Activated naive CD8-positive, alpha-beta T cell treated with anti-CD3 and anti-CD28 coated beads, Interleukin-2, amount 50 U/mL, for 24 hours (primary cell): ENCODE measurements at regions not wholly inside any gene's neighbourhood (a gene's known extent, or its start where the extent isn't known, plus 50 kb on each side); places are given as distances from the start of the nearest gene placed in this dataset.

ENCODE experiments used
- ATAC-seq: fragments of 150-1000 bp; cut with Tn5 transposase; one replicate; pipeline ENCODE4 v1.10.0; 2021
- DNase-seq: peaks from one replicate; pipeline ENCODE4 v3.0.0; 2021
- H3K27ac Mint-ChIP-seq: one replicate; pipeline ENCODE4 v1.8.0; 2021; ENCODE audit warnings: mild to moderate bottlenecking, mixed read lengths
- H3K27me3 Mint-ChIP-seq: one replicate; pipeline ENCODE4 v1.8.0; 2021; ENCODE audit warnings: mixed read lengths
- H3K36me3 Mint-ChIP-seq: one replicate; pipeline ENCODE4 v1.8.0; 2021; ENCODE audit warnings: low read depth, mixed read lengths
- H3K4me1 Mint-ChIP-seq: one replicate; pipeline ENCODE4 v1.8.0; 2021; ENCODE audit warnings: mixed read lengths
- H3K4me3 Mint-ChIP-seq: one replicate; pipeline ENCODE4 v1.8.0; 2021; ENCODE audit warnings: mild to moderate bottlenecking, moderate library complexity, mixed read lengths
- H3K9me3 Mint-ChIP-seq: one replicate; pipeline ENCODE4 v1.8.0; 2021; ENCODE audit warnings: mixed read lengths

GRCh38 chr2:122114421-122114820, 359.0 kb downstream of the TSN start:
- Mint-ChIP-seq H3K4me1 (no peaks in the 10 kb centered on the region), H3K36me3 (no peaks in the 10 kb centered on the region), H3K4me3 (no peak overlapping the region), H3K27me3 (no peaks in the 10 kb centered on the region), H3K27ac (no peak overlapping the region), H3K9me3 (no peaks in the 10 kb centered on the region)
- DNase-seq (no peak), ATAC-seq (no peak)

- DNase-seq = no peak
- no peak overlapping the region for H3K4me3 Mint-ChIP-seq
- no peaks in the 10 kb centered on the region for H3K4me1 Mint-ChIP-seq
- no peak for ATAC-seq
- peaks cover 10% of the 10 kb centered on the region for H3K9me3 Mint-ChIP-seq
- no peak overlapping the region for H3K27ac Mint-ChIP-seq
- H3K36me3 Mint-ChIP-seq = no peaks in the 10 kb centered on the region
- H3K27me3 Mint-ChIP-seq = no peaks in the 10 kb centered on the region
Measured at GRCh38 chr2:122117371-122117770, 361.9 kb downstream of the TSN start.

GRCh38 chr2:122129399-122129798, 373.9 kb downstream of the TSN start:
- no peak for DNase-seq
- ATAC-seq = no peak
- H3K9me3 Mint-ChIP-seq = peaks cover 38% of the 10 kb centered on the region
- no peaks in the 10 kb centered on the region for H3K27me3 Mint-ChIP-seq
- H3K36me3 Mint-ChIP-seq = no peaks in the 10 kb centered on the region
- no peak overlapping the region for H3K27ac Mint-ChIP-seq
- H3K4me1 Mint-ChIP-seq = no peaks in the 10 kb centered on the region
- no peak overlapping the region for H3K4me3 Mint-ChIP-seq

- Mint-ChIP-seq H3K4me3 (no peak overlapping the region), H3K27ac (no peak overlapping the region), H3K9me3 (peaks cover 32% of the 10 kb centered on the region), H3K36me3 (no peaks in the 10 kb centered on the region), H3K27me3 (peaks cover 2% of the 10 kb centered on the region), H3K4me1 (no peaks in the 10 kb centered on the region)
- DNase-seq (no peak), ATAC-seq (no peak)
Measured at GRCh38 chr2:122132147-122132691, 376.8 kb downstream of the TSN start.

- H3K4me3 Mint-ChIP-seq = no peak overlapping the region
- peaks cover 11% of the 10 kb centered on the region for H3K9me3 Mint-ChIP-seq
- no peaks in the 10 kb centered on the region for H3K36me3 Mint-ChIP-seq
- DNase-seq (no peak), ATAC-seq (no peak)
- no peak overlapping the region for H3K27ac Mint-ChIP-seq
- no peaks in the 10 kb centered on the region for H3K4me1 Mint-ChIP-seq
- peaks cover 2% of the 10 kb centered on the region for H3K27me3 Mint-ChIP-seq
Measured at GRCh38 chr2:122135021-122135937, 379.8 kb downstream of the TSN start.

GRCh38 chr2:122136056-122136455, 380.6 kb downstream of the TSN start:
- no peaks in the 10 kb centered on the region for H3K36me3 Mint-ChIP-seq
- no peak overlapping the region for H3K4me3 Mint-ChIP-seq
- no peaks in the 10 kb centered on the region for H3K4me1 Mint-ChIP-seq
- no peak for ATAC-seq
- H3K27me3 Mint-ChIP-seq = peaks cover 2% of the 10 kb centered on the region
- peaks cover 4% of the 10 kb centered on the region for H3K9me3 Mint-ChIP-seq
- peak; percentile 2 for DNase-seq
- no peak overlapping the region for H3K27ac Mint-ChIP-seq

GRCh38 chr2:122138561-122138960, 383.1 kb downstream of the TSN start:
- no peak overlapping the region for H3K4me3 Mint-ChIP-seq
- H3K4me1 Mint-ChIP-seq = no peaks in the 10 kb centered on the region
- H3K27me3 Mint-ChIP-seq = peaks cover 2% of the 10 kb centered on the region
- no peak for DNase-seq
- ATAC-seq = no peak
- H3K36me3 Mint-ChIP-seq = no peaks in the 10 kb centered on the region
- no peak overlapping the region for H3K27ac Mint-ChIP-seq
- H3K9me3 Mint-ChIP-seq = no peaks in the 10 kb centered on the region

- Mint-ChIP-seq H3K27me3 (no peaks in the 10 kb centered on the region), H3K9me3 (no peaks in the 10 kb centered on the region), H3K27ac (no peak overlapping the region), H3K4me3 (no peak overlapping the region), H3K4me1 (no peaks in the 10 kb centered on the region), H3K36me3 (no peaks in the 10 kb centered on the region)
- DNase-seq (no peak), ATAC-seq (no peak)
Measured at GRCh38 chr2:122139739-122140420, 384.4 kb downstream of the TSN start.

GRCh38 chr2:122144884-122145283, 389.4 kb downstream of the TSN start:
- no peaks in the 10 kb centered on the region for H3K9me3 Mint-ChIP-seq
- no peaks in the 10 kb centered on the region for H3K4me1 Mint-ChIP-seq
- no peak overlapping the region for H3K27ac Mint-ChIP-seq
- H3K36me3 Mint-ChIP-seq = no peaks in the 10 kb centered on the region
- no peaks in the 10 kb centered on the region for H3K27me3 Mint-ChIP-seq
- no peak for DNase-seq
- no peak overlapping the region for H3K4me3 Mint-ChIP-seq
- no peak for ATAC-seq

GRCh38 chr2:122145856-122146255, 390.4 kb downstream of the TSN start:
- Mint-ChIP-seq H3K4me3 (no peak overlapping the region), H3K36me3 (no peaks in the 10 kb centered on the region), H3K27me3 (no peaks in the 10 kb centered on the region), H3K27ac (no peak overlapping the region), H3K9me3 (no peaks in the 10 kb centered on the region), H3K4me1 (no peaks in the 10 kb centered on the region)
- ATAC-seq (no peak), DNase-seq (no peak)

GRCh38 chr2:122148128-122148767, 392.8 kb downstream of the TSN start:
- ATAC-seq (no peak), DNase-seq (no peak)
- no peak overlapping the region for H3K4me3 Mint-ChIP-seq
- H3K36me3 Mint-ChIP-seq = no peaks in the 10 kb centered on the region
- H3K27ac Mint-ChIP-seq = no peak overlapping the region
- H3K27me3 Mint-ChIP-seq = no peaks in the 10 kb centered on the region
- no peaks in the 10 kb centered on the region for H3K4me1 Mint-ChIP-seq
- no peaks in the 10 kb centered on the region for H3K9me3 Mint-ChIP-seq

- no peak for DNase-seq
- Mint-ChIP-seq H3K9me3 (no peaks in the 10 kb centered on the region), H3K4me1 (no peaks in the 10 kb centered on the region), H3K36me3 (no peaks in the 10 kb centered on the region), H3K4me3 (no peak overlapping the region), H3K27me3 (no peaks in the 10 kb centered on the region), H3K27ac (no peak overlapping the region)
- ATAC-seq = no peak
Measured at GRCh38 chr2:122150524-122151280, 395.3 kb downstream of the TSN start.

GRCh38 chr2:122152571-122152970, 397.1 kb downstream of the TSN start:
- no peaks in the 10 kb centered on the region for H3K9me3 Mint-ChIP-seq
- no peaks in the 10 kb centered on the region for H3K27me3 Mint-ChIP-seq
- ATAC-seq = no peak
- no peak overlapping the region for H3K27ac Mint-ChIP-seq
- no peaks in the 10 kb centered on the region for H3K4me1 Mint-ChIP-seq
- H3K4me3 Mint-ChIP-seq = no peak overlapping the region
- H3K36me3 Mint-ChIP-seq = no peaks in the 10 kb centered on the region
- no peak for DNase-seq

- Mint-ChIP-seq H3K27ac (no peak overlapping the region), H3K4me1 (no peaks in the 10 kb centered on the region), H3K27me3 (peaks cover 4% of the 10 kb centered on the region), H3K9me3 (no peaks in the 10 kb centered on the region), H3K36me3 (no peaks in the 10 kb centered on the region), H3K4me3 (no peak overlapping the region)
- ATAC-seq = no peak
- no peak for DNase-seq
Measured at GRCh38 chr2:122156176-122156890, 400.9 kb downstream of the TSN start.
